ENCODE measurements at regions not wholly inside any gene's neighbourhood (a gene's known extent, or its start where the extent isn't known, plus 50 kb on each side); places are given as distances from the start of the nearest gene placed in this dataset.
A peak's percentile ranks its signal among the peaks of the same experiment; 100 is the strongest.

- Histone ChIP-seq H3K4me3 (no peak overlapping the region), H3K9me3 (no peaks in the 10 kb centered on the region), H3K4me1 (peaks cover 0 to 20% (median 4%) of the 10 kb centered on the region in 4 donors), H3K27ac (no peak overlapping the region), H3K36me3 (no peaks in the 10 kb centered on the region), H3K27me3 (no peaks in the 10 kb centered on the region)
- WGBS, 2 donors, result 84 to 88% methylated on average over 14 to 15 of the region's 15 CpGs
- DNase-seq (no peak), ATAC-seq (ENCODE audit: low FRiP score in 2 of 2) (no peak)
- TF ChIP-seq EP300 (IDR thresholded peaks at IDR 0.05) (no peak), POLR2AphosphoS5 (IDR thresholded peaks at IDR 0.05) (no peak), CTCF (IDR thresholded peaks at IDR 0.05) (no peak), POLR2A (IDR thresholded peaks at IDR 0.05) (no peak)
Observed at GRCh38 chr4:153084224-153084979, 119.8 kb upstream of the TRIM2 start.

- Histone ChIP-seq H3K27me3 (no peaks in the 10 kb centered on the region), H3K27ac (peak overlapping the region in 2 of 4 donors; percentile 7 to 12), H3K4me3 (no peak overlapping the region), H3K4me1 (peaks cover 0 to 20% (median 4%) of the 10 kb centered on the region in 4 donors), H3K9me3 (no peaks in the 10 kb centered on the region), H3K36me3 (no peaks in the 10 kb centered on the region)
- peak; percentile 84 to 90 for ATAC-seq (ENCODE audit: low FRiP score in 2 of 2)
- TF ChIP-seq EP300 (IDR thresholded peaks at IDR 0.05) (no peak), CTCF (IDR thresholded peaks at IDR 0.05) (peak; percentile 90 to 97 (median 92))
- 11 to 27% methylated on average over 3 to 11 of the region's 11 CpGs for WGBS, 2 donors
- DNase-seq, result peak; percentile 79 to 82
Observed at GRCh38 chr4:153084980-153085630, 119.1 kb upstream of the TRIM2 start.

GRCh38 chr4:153087671-153088194 is 116.5 kb upstream of the TRIM2 start:
- WGBS, 2 donors, result 93 to 94% methylated on average over 7 of the region's 7 CpGs
- DNase-seq (no peak), ATAC-seq (ENCODE audit: low FRiP score in 2 of 2) (no peak)
- H3K9me3 ChIP-seq, result no peaks in the 10 kb centered on the region
- TF ChIP-seq EP300 (IDR thresholded peaks at IDR 0.05), result no peak
- TF ChIP-seq POLR2AphosphoS5 (IDR thresholded peaks at IDR 0.05), result no peak
- no peak for TF ChIP-seq CTCF (IDR thresholded peaks at IDR 0.05)
- TF ChIP-seq POLR2A (IDR thresholded peaks at IDR 0.05), result no peak
- no peak overlapping the region for H3K27ac ChIP-seq
- no peaks in the 10 kb centered on the region for H3K36me3 ChIP-seq
- H3K4me3 ChIP-seq, result no peak overlapping the region
- H3K27me3 ChIP-seq, result no peaks in the 10 kb centered on the region
- peaks cover 0 to 20% (median 4%) of the 10 kb centered on the region in 4 donors for H3K4me1 ChIP-seq

- ATAC-seq (ENCODE audit: low FRiP score in 2 of 2) (no peak), DNase-seq (no peak)
- Histone ChIP-seq H3K27me3 (no peaks in the 10 kb centered on the region), H3K4me1 (peaks cover 0 to 7% (median 2%) of the 10 kb centered on the region in 4 donors), H3K27ac (no peak overlapping the region), H3K36me3 (no peaks in the 10 kb centered on the region), H3K9me3 (no peaks in the 10 kb centered on the region), H3K4me3 (no peak overlapping the region)
- WGBS, 2 donors, result 91% methylated on average over 7 of the region's 7 CpGs
- TF ChIP-seq EP300 (IDR thresholded peaks at IDR 0.05) (no peak), POLR2AphosphoS5 (IDR thresholded peaks at IDR 0.05) (no peak), POLR2A (IDR thresholded peaks at IDR 0.05) (no peak), CTCF (IDR thresholded peaks at IDR 0.05) (no peak)
Observed at GRCh38 chr4:153089742-153090141, 114.5 kb upstream of the TRIM2 start.

All from upper lobe of left lung (tissue), 6 donors.